ENCODE measurements at regions not wholly inside any gene's neighbourhood (a gene's known extent, or its start where the extent isn't known, plus 50 kb on each side); places are given as distances from the start of the nearest gene placed in this dataset.

DNA sequence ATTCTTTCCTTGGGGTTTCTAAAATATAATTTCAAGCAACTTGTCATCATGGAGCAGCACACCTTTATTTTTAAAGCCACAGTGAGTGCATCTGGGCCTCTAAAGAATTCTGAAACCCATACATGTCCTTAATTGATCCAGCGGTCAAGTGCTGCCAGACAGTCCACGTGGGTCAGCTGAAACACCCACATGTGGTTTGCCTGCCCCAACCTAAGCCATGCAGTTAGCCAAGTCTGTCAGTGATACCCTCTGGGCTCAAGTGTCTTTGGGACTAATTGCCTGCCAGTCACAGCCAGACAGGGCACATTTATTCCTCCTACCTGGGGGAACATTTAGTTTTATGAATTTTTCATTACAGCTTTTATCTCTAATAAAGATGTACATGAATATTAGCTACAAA is 291.4 kb upstream of the SLC30A5 start:
- DNase-seq, result no peak
- no peaks in the 10 kb centered on the region for H3K36me3 ChIP-seq
- intact Hi-C loops (cut with DNase I), result no loop called here
- no peak overlapping the region for H3K4me3 ChIP-seq
- TF ChIP-seq, protein P1, sequence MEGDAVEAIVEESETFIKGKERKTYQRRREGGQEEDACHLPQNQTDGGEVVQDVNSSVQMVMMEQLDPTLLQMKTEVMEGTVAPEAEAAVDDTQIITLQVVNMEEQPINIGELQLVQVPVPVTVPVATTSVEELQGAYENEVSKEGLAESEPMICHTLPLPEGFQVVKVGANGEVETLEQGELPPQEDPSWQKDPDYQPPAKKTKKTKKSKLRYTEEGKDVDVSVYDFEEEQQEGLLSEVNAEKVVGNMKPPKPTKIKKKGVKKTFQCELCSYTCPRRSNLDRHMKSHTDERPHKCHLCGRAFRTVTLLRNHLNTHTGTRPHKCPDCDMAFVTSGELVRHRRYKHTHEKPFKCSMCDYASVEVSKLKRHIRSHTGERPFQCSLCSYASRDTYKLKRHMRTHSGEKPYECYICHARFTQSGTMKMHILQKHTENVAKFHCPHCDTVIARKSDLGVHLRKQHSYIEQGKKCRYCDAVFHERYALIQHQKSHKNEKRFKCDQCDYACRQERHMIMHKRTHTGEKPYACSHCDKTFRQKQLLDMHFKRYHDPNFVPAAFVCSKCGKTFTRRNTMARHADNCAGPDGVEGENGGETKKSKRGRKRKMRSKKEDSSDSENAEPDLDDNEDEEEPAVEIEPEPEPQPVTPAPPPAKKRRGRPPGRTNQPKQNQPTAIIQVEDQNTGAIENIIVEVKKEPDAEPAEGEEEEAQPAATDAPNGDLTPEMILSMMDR (IDR thresholded peaks at IDR 0.05), result no peak
- ATAC-seq, result no peak
- no peaks in the 10 kb centered on the region for H3K4me1 ChIP-seq
- H3K27ac ChIP-seq, result no peak overlapping the region
- H3K27me3 ChIP-seq, result no peaks in the 10 kb centered on the region
- H3K9me3 ChIP-seq, result peaks cover 0 to 16% of the 10 kb centered on the region in 2 donors

DNA sequence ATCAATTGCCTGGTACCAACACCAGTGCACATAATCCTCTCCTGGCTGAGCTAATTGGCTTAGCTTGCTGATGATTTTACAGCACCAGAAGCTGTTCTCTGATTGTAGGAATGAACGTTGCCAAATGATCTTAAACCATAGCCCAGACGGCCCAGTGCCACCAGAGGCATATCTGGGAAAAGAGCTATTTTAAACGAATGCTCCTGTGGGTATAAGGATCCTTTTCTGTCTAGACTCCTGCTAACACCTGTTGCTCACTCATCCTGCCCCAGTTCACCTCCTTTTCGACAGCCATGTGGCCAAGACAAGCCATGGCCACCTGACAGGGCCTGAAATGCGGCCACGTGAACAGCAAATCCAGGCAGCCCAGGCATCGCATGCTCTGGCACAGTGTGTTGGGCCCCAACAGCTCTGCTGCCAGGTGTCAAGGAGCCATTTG is 289.9 kb upstream of the SLC30A5 start:
- H3K4me3 ChIP-seq, result no peak overlapping the region
- no peaks in the 10 kb centered on the region for H3K27me3 ChIP-seq
- TF ChIP-seq, protein P1 (IDR thresholded peaks at IDR 0.05), result no peak
- intact Hi-C loops (cut with DNase I), result no loop called here
- no peak overlapping the region for H3K27ac ChIP-seq
- no peaks in the 10 kb centered on the region for H3K36me3 ChIP-seq
- ATAC-seq, result no peak
- H3K9me3 ChIP-seq, result peaks cover 0 to 16% of the 10 kb centered on the region in 2 donors
- H3K4me1 ChIP-seq, result no peaks in the 10 kb centered on the region
- no peak for DNase-seq

DNA sequence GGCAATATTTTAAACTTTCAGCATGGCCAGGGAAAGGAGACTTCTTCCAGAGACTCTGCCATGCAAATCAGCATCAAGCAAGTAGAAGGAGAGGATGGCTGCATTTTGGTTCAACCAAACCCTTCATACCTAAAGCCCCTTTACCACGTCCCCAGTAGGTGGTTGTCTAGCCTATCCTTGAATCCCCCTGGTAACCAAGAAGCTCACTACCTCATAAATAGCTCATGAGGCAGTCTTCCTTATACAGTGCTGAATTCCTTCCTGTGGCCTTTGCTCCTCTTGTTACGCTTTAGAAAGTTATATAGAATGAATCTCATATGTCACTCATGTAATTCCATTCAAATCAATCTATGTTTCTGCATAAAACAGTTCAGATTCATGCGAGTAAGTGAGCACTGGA is 289.5 kb upstream of the SLC30A5 start:
- no peak overlapping the region for H3K4me3 ChIP-seq
- DNase-seq, result no peak
- intact Hi-C loops (cut with DNase I), result no loop called here

DNA sequence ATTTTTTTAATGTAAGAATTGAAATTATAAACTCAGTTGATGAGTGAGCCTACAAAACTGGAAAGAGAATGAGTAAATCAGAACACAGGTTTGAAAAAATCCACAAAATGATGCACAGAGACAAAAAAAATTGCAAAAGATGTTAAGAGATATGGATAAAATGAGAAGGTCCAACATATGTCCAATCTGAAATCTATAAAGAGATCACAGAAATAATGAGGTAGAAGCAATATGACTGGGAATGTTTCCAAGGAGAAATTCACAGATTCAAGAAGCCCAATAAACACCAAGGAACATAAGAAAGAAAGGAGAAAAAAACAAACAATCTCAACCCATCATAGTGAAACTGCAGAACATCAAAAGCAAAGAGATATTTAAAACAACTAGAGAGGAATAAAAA is 288.4 kb upstream of the SLC30A5 start:
- intact Hi-C loops (cut with DNase I), result no loop called here
- H3K27ac ChIP-seq, result no peak overlapping the region
- H3K4me3 ChIP-seq, result no peak overlapping the region
- peaks cover 0 to 18% of the 10 kb centered on the region in 2 donors for H3K9me3 ChIP-seq
- no peak for DNase-seq
- no peaks in the 10 kb centered on the region for H3K36me3 ChIP-seq
- no peaks in the 10 kb centered on the region for H3K4me1 ChIP-seq
- TF ChIP-seq, protein P1 (IDR thresholded peaks at IDR 0.05), result no peak
- no peak for ATAC-seq
- H3K27me3 ChIP-seq, result no peaks in the 10 kb centered on the region

More for the DNA sequence above, 289.5 kb upstream of the SLC30A5 start:
- H3K27me3 ChIP-seq, result no peaks in the 10 kb centered on the region
- TF ChIP-seq, protein P1 (IDR thresholded peaks at IDR 0.05), result no peak
- H3K36me3 ChIP-seq, result no peaks in the 10 kb centered on the region
- ATAC-seq, result no peak
- H3K27ac ChIP-seq, result no peak overlapping the region
- H3K4me1 ChIP-seq, result no peaks in the 10 kb centered on the region
- H3K9me3 ChIP-seq, result peaks cover 0 to 16% of the 10 kb centered on the region in 2 donors

DNA sequence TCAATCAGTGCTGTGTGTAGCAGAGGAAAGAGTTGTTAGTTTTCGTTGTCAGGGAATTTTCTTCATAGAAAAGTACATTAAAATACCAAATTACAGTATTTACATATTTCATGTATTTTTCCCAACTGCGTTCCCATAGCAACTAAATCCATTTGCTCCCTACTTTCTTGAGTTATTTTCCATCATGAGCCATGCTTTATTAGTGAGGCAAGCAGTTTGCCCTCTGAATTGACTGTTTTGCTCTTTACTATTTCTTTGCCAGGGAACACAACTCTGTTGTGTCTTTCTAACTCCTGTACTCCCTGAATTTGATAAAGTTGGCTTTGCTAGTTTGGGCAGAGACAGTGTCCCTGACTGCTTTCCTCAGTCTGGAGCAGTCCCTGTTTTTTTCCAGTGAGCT is 276.2 kb upstream of the SLC30A5 start:
- ATAC-seq (no peak), DNase-seq (peak in 1 of 4 donors; percentile 28)
- H3K9me3 ChIP-seq, result no peaks in the 10 kb centered on the region
- H3K4me3 ChIP-seq, result no peak overlapping the region
- H3K27ac ChIP-seq, result no peak overlapping the region
- intact Hi-C loops (cut with DNase I), result no loop called here
- no peaks in the 10 kb centered on the region for H3K27me3 ChIP-seq
- TF ChIP-seq, protein P1 (IDR thresholded peaks at IDR 0.05), result no peak
- no peaks in the 10 kb centered on the region for H3K36me3 ChIP-seq
- no peaks in the 10 kb centered on the region for H3K4me1 ChIP-seq
